CD4-positive, alpha-beta memory T cell (primary cell): ENCODE measurements at regions not wholly inside any gene's neighbourhood (a gene's known extent, or its start where the extent isn't known, plus 50 kb on each side); places are given as distances from the start of the nearest gene placed in this dataset.
A peak's percentile ranks its signal among the peaks of the same experiment; 100 is the strongest.

ENCODE experiments used
- CTCF ChIA-PET: fragments of 350-600 bp; sonication (Branson Sonifier 250); formaldehyde crosslinking; loops from one replicate; lab custom pipeline; 2021; ENCODE audit warnings: inconsistent platforms; ENCODE audit not compliant: partially characterized antibody; lab: Charles Lee
- POLR2A ChIA-PET: fragments of 350-600 bp; sonication (Branson Sonifier 250); formaldehyde crosslinking; loops from one replicate; lab custom pipeline; 2021; ENCODE audit not compliant: partially characterized antibody; lab: Charles Lee
- DNase-seq, 5 donors: peaks; one replicate each; pipeline versions ENCODE4 v3.0.0 to v3.0.0-alpha.2; 2020 to 2022; ENCODE audit warnings: mixed read lengths in 1 of 5
- H3K27ac ChIP-seq: one replicate; pipeline ENCODE4 v1.7.0; 2013; ENCODE audit warnings: low read depth, low read length
- H3K27me3 ChIP-seq: 2 replicates; pipeline ENCODE4 v1.7.0; 2013; ENCODE audit warnings: mild to moderate bottlenecking, low read length, moderate library complexity; ENCODE audit not compliant: insufficient read depth
- H3K36me3 ChIP-seq: 2 replicates; pipeline ENCODE4 v1.7.0; 2013; ENCODE audit warnings: mild to moderate bottlenecking, low read length, moderate library complexity; ENCODE audit not compliant: insufficient read depth
- H3K4me1 ChIP-seq: 2 replicates; pipeline ENCODE4 v1.7.0; 2013; ENCODE audit warnings: mild to moderate bottlenecking, low read length, moderate library complexity; ENCODE audit not compliant: insufficient read depth
- H3K4me3 ChIP-seq, 2 donors: one replicate each; pipeline ENCODE4 v1.7.0; 2013; ENCODE audit warnings: low read length in 2 of 2, mild to moderate bottlenecking in 1 of 2
- H3K9me3 ChIP-seq, 2 donors: one replicate each; pipeline ENCODE4 v1.7.0; 2013; ENCODE audit warnings: low read length in 2 of 2, control low read depth in 1 of 2; ENCODE audit not compliant: control insufficient read depth in 1 of 2
- H3K27ac Mint-ChIP-seq, 7 donors: one replicate each; pipeline ENCODE4 v1.8.0; 2020 to 2021; ENCODE audit warnings: mixed read lengths in 7 of 7, mild to moderate bottlenecking in 6 of 7, inconsistent platforms in 3 of 7, moderate library complexity in 3 of 7
- H3K27me3 Mint-ChIP-seq, 2 donors: one replicate each; pipeline ENCODE4 v1.8.0; 2020 to 2021; ENCODE audit warnings: mixed read lengths in 2 of 2
- H3K36me3 Mint-ChIP-seq, 2 donors: one replicate each; pipeline ENCODE4 v1.8.0; 2020 to 2021; ENCODE audit warnings: mixed read lengths in 2 of 2, inconsistent platforms in 1 of 2, mild to moderate bottlenecking in 1 of 2
- H3K4me1 Mint-ChIP-seq, 4 donors: one replicate each; pipeline ENCODE4 v1.8.0; 2020 to 2021; ENCODE audit warnings: mixed read lengths in 4 of 4, mild to moderate bottlenecking in 1 of 4
- H3K4me3 Mint-ChIP-seq, 8 donors: one replicate each; pipeline ENCODE4 v1.8.0; 2020 to 2021; ENCODE audit warnings: mixed read lengths in 8 of 8, mild to moderate bottlenecking in 7 of 8, moderate library complexity in 6 of 8, inconsistent platforms in 3 of 8
- H3K9me3 Mint-ChIP-seq, 8 donors: one replicate each; pipeline ENCODE4 v1.8.0; 2020 to 2021; ENCODE audit warnings: mixed read lengths in 8 of 8, mild to moderate bottlenecking in 5 of 8, inconsistent platforms in 3 of 8, moderate library complexity in 1 of 8
- intact Hi-C: fragments of 100-400 bp; cut with micrococcal nuclease; formaldehyde crosslinking; loops from one replicate; pipeline ENCODE4 v1.15.1; 2023

DNA sequence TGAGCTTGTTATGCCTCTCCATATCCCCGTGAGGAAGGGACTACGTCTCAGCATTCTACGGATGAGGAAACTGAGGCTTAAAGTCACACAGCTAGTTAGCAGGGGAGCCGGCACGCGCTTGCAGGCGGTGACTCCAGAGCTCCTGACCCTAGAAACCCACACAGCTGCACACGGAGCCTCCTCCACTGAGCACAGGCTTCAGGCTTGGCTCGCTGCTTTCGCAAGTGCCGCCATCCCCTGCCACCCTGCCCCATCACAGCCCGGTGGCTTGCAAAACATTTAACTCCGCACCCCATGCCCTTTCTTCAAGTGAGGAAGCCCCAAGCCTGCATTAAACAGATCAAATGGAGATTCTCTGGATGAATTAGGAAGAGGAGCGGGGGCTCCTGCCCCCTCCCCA is 138.3 kb downstream of the HSD17B3 start:
- no peak overlapping the region for H3K4me3 Mint-ChIP-seq
- H3K27ac Mint-ChIP-seq = no peak overlapping the region
- H3K9me3 ChIP-seq = no peaks in the 10 kb centered on the region
- ChIA-PET POLR2A (no interaction called here), CTCF (no interaction called here)
- H3K4me1 Mint-ChIP-seq = peaks cover 0 to 2% (median 2%) of the 10 kb centered on the region in 4 donors
- H3K27me3 ChIP-seq = no peaks in the 10 kb centered on the region
- H3K4me3 ChIP-seq = no peak overlapping the region
- H3K27ac ChIP-seq = no peak overlapping the region
- no peaks in the 10 kb centered on the region for H3K36me3 ChIP-seq
- no peaks in the 10 kb centered on the region for H3K36me3 Mint-ChIP-seq
- peaks cover 0 to 9% of the 10 kb centered on the region in 2 donors for H3K27me3 Mint-ChIP-seq
- DNase-seq = no peak
- H3K9me3 Mint-ChIP-seq = no peaks in the 10 kb centered on the region
- H3K4me1 ChIP-seq = no peaks in the 10 kb centered on the region
- intact Hi-C loops = no loop called here

DNA sequence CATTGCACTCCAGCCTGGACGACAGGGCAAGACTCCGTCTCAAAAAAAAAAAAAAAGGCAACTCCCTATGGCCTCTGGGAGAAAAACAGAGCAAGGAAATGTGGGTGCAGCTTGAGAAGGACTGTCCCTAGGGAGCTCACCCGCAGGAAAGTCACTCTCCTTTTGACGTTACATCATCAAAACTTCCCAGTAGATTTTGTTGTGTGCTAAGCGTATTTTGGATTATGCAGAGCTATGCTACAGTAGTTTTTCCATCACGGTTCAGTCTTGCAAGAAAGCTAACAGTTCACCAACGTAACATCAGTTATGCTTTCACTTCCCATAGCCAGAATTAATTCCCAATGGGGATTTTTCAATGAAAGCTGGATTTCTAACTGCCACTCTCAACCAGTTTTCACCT is 138.8 kb downstream of the HSD17B3 start:
- no peaks in the 10 kb centered on the region for H3K36me3 Mint-ChIP-seq
- CTCF ChIA-PET = no interaction called here

DNA sequence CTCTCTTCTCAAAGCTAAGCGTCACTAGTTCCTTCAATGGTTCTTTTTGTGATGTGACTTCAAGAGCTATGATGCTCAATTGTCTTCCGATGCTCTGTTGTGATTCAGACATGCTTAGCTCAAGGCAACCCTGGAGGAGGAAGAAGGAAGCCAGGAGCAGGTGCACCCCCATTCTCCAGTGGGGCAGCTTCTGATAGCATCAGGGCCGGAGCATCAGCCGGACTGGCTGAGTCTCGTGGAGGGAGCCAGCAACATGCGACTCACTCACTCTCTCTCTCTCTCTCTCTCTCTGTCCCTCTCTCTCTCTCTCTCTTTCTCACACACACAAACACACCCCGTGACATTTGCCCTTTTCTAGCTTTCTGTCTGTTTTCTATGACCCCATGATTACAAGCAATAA is 140.2 kb downstream of the HSD17B3 start:
- H3K27me3 ChIP-seq = no peaks in the 10 kb centered on the region
- no peak for DNase-seq
- no peaks in the 10 kb centered on the region for H3K9me3 ChIP-seq
- intact Hi-C loops = no loop called here
- POLR2A ChIA-PET = no interaction called here
- Mint-ChIP-seq H3K36me3 (no peaks in the 10 kb centered on the region), H3K4me3 (no peak overlapping the region), H3K27me3 (peaks cover 0 to 9% of the 10 kb centered on the region in 2 donors), H3K4me1 (peaks cover 0 to 6% (median 4%) of the 10 kb centered on the region in 4 donors), H3K27ac (no peak overlapping the region), H3K9me3 (no peaks in the 10 kb centered on the region)
- no peaks in the 10 kb centered on the region for H3K36me3 ChIP-seq
- no peak overlapping the region for H3K4me3 ChIP-seq
- H3K27ac ChIP-seq = no peak overlapping the region
- CTCF ChIA-PET = no interaction called here
- no peaks in the 10 kb centered on the region for H3K4me1 ChIP-seq

More for the DNA sequence above, 138.8 kb downstream of the HSD17B3 start:
- no peak overlapping the region for H3K27ac Mint-ChIP-seq
- POLR2A ChIA-PET = no interaction called here
- no peaks in the 10 kb centered on the region for H3K9me3 Mint-ChIP-seq
- Histone ChIP-seq H3K4me1 (no peaks in the 10 kb centered on the region), H3K9me3 (no peaks in the 10 kb centered on the region), H3K27ac (no peak overlapping the region), H3K4me3 (no peak overlapping the region), H3K27me3 (no peaks in the 10 kb centered on the region), H3K36me3 (no peaks in the 10 kb centered on the region)
- no peak for DNase-seq
- H3K27me3 Mint-ChIP-seq = peaks cover 0 to 9% of the 10 kb centered on the region in 2 donors
- H3K4me1 Mint-ChIP-seq = peaks cover 0 to 5% (median 3%) of the 10 kb centered on the region in 4 donors
- H3K4me3 Mint-ChIP-seq = no peak overlapping the region
- intact Hi-C loops = no loop called here

DNA sequence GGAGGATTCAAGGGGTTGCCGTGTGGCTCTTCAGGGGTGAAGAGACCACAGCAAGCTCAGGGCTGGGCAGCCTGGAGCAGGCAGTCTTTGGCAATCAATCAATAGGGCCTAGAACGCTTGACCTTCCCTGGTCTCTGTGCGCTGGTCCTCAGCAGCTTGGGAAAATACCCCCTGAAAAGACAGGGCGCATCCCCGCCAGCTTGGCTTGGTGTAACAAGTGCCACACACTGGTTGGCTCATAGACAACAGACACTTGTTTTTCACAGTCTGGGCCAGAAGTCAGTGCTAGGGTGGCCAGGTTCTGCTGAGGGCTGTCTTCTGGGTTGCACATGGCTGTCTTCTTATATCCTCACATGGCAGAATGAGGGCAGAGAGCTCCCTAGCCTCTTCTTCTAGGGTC is 141.1 kb downstream of the HSD17B3 start:
- Histone ChIP-seq H3K27ac (no peak overlapping the region), H3K4me3 (no peak overlapping the region), H3K9me3 (no peaks in the 10 kb centered on the region), H3K4me1 (no peaks in the 10 kb centered on the region), H3K36me3 (no peaks in the 10 kb centered on the region), H3K27me3 (no peaks in the 10 kb centered on the region)
- DNase-seq = no peak
- Mint-ChIP-seq H3K4me1 (peaks cover 0 to 6% (median 4%) of the 10 kb centered on the region in 4 donors), H3K9me3 (no peaks in the 10 kb centered on the region), H3K27ac (peak overlapping the region in 1 of 7 donors; percentile 20), H3K36me3 (no peaks in the 10 kb centered on the region), H3K27me3 (peaks cover 0 to 11% of the 10 kb centered on the region in 2 donors), H3K4me3 (no peak overlapping the region)
- POLR2A ChIA-PET = no interaction called here
- CTCF ChIA-PET = no interaction called here
- intact Hi-C loops = no loop called here

DNA sequence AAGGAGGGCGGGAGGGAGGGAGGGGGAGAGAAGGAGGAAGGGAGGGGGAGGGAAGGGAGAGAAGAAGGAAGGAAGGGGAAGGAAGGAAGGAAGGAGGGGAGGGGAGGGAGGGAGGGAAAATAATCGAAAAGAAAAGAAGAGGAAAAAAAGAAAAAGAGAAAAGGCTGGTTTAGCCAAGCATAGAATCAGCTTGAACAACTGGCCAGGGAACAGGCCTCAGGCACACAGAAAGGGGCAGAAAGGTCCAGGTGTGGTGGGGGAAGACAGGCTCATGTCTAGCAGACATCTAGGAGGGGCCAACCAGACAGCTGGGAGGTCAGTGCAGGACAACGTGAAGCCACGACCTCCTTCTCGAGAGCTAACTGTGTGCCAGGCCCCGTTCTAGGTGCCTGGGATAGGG is 141.8 kb downstream of the HSD17B3 start:
- Histone ChIP-seq H3K4me1 (no peaks in the 10 kb centered on the region), H3K27me3 (no peaks in the 10 kb centered on the region), H3K36me3 (no peaks in the 10 kb centered on the region), H3K9me3 (no peaks in the 10 kb centered on the region), H3K27ac (no peak overlapping the region), H3K4me3 (no peak overlapping the region)
- no peaks in the 10 kb centered on the region for H3K9me3 Mint-ChIP-seq
- H3K27me3 Mint-ChIP-seq = peaks cover 0 to 11% of the 10 kb centered on the region in 2 donors
- no peak overlapping the region for H3K27ac Mint-ChIP-seq
- no peak for DNase-seq
- H3K36me3 Mint-ChIP-seq = no peaks in the 10 kb centered on the region
- H3K4me1 Mint-ChIP-seq = peaks cover 0 to 6% (median 4%) of the 10 kb centered on the region in 4 donors
- intact Hi-C loops = no loop called here
- H3K4me3 Mint-ChIP-seq = no peak overlapping the region
- CTCF ChIA-PET = no interaction called here
- POLR2A ChIA-PET = no interaction called here

DNA sequence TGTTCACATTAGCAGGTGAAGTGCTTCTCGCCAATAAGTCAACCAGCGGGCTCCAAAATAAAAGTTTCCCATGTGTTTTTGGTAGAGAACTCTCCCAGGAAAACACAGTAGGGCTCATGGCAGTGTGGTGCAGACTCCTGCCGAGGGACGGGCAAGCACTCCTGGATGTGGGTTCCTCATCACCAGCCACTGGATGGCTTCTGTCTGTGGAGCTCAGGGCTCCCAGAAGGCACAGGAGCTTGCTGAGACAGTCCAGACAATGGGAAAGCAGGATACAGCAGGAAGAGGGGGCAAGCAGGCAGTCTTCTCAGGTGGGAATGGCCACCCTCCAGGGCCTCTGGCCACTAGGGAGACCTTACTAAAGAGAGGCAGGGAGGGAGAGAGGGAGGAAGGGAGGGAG is 142.4 kb downstream of the HSD17B3 start:
- H3K4me1 Mint-ChIP-seq = peaks cover 0 to 6% (median 4%) of the 10 kb centered on the region in 4 donors
- Histone ChIP-seq H3K27me3 (no peaks in the 10 kb centered on the region), H3K36me3 (no peaks in the 10 kb centered on the region), H3K27ac (no peak overlapping the region), H3K9me3 (no peaks in the 10 kb centered on the region), H3K4me1 (no peaks in the 10 kb centered on the region), H3K4me3 (no peak overlapping the region)
- H3K27ac Mint-ChIP-seq = no peak overlapping the region
- ChIA-PET CTCF (no interaction called here), POLR2A (interaction anchor here (0.6 kb wide), 1 partner anchor 43 kb away, joined by 3 read pairs; no protein-coding TSS in a partner anchor)
- no peak overlapping the region for H3K4me3 Mint-ChIP-seq
- no peak for DNase-seq
- intact Hi-C loops = no loop called here
- H3K27me3 Mint-ChIP-seq = peaks cover 0 to 11% of the 10 kb centered on the region in 2 donors
- no peaks in the 10 kb centered on the region for H3K9me3 Mint-ChIP-seq
- no peaks in the 10 kb centered on the region for H3K36me3 Mint-ChIP-seq

DNA sequence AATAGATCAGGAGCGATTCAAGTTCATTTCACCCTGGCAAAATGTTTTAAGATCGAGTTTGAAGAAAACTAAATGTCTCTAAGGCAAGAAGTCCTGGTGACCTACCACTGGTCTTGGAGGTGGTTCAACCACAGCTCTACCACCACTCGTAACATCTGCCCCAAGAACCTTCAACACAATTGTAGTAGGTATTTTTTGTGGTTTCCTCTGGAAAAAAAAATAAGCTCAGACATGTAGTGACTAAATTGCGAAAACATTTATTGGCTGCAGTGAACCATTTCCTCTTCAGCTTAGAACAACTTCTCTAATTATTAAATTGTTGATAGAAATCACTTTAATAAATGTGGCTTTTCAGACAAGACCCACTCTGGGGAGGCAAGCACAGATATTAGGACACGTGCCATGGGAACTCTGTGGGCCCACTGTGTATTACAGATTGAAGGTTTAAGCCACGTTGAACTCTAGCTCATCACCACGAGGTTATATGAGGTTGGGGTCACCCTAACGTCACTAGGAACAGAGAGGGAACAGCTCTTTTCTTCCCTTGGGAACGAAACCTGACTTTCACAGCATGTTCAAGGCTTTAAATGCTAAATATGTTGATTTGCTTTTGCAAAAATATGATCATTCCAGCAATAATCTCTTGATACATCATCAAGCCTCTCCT is 142.9 kb downstream of the HSD17B3 start:
- peaks cover 0 to 11% of the 10 kb centered on the region in 2 donors for H3K27me3 Mint-ChIP-seq
- POLR2A ChIA-PET = interaction anchor here (0.6 kb wide), 1 partner anchor 43 kb away, joined by 3 read pairs; no protein-coding TSS in a partner anchor
- H3K27ac Mint-ChIP-seq = no peak overlapping the region

More for the DNA sequence above, 142.9 kb downstream of the HSD17B3 start:
- intact Hi-C loops = no loop called here
- Histone ChIP-seq H3K27ac (no peak overlapping the region), H3K9me3 (no peaks in the 10 kb centered on the region), H3K4me3 (no peak overlapping the region), H3K36me3 (no peaks in the 10 kb centered on the region), H3K4me1 (no peaks in the 10 kb centered on the region), H3K27me3 (no peaks in the 10 kb centered on the region)
- Mint-ChIP-seq H3K4me1 (peaks cover 0 to 6% (median 4%) of the 10 kb centered on the region in 4 donors), H3K36me3 (no peaks in the 10 kb centered on the region), H3K4me3 (no peak overlapping the region), H3K9me3 (no peaks in the 10 kb centered on the region)
- no peak for DNase-seq
- CTCF ChIA-PET = no interaction called here
